HCT116 (cell line): ENCODE measurements at regions not wholly inside any gene's neighbourhood (a gene's known extent, or its start where the extent isn't known, plus 50 kb on each side); places are given as distances from the start of the nearest gene placed in this dataset.

Experiments used
- ATAC-seq: fragments of 200-7000 bp; cut with Tn5 transposase; 2 replicates; pipeline ENCODE4 v1.9.1; 2020; ENCODE audit warnings: mild to moderate bottlenecking, moderate library complexity
- BruUV-seq: library from RNA; stranded (reverse); fragments of 400-500 nt; replicated peaks from 2 replicates; lab custom pipeline; 2021; lab: Mats Ljungman, UMichigan
- CTCF ChIA-PET: fragments of 300-600 bp; sonication (Branson Sonifier 250); formaldehyde crosslinking; loops from one replicate; lab custom pipeline; 2021; ENCODE audit warnings: antibody characterized with exemption; lab: Charles Lee
- POLR2A ChIA-PET: fragments of 300-600, 350-600 bp; sonication (Branson Sonifier 250); formaldehyde crosslinking; loops from one replicate; lab custom pipeline; 2021; ENCODE audit warnings: antibody characterized with exemption; lab: Charles Lee
- RAD21 ChIA-PET, 2 experiments: fragments of 300-600 bp; sonication (Branson Sonifier 250); formaldehyde crosslinking; loops; one replicate each; lab custom pipeline; 2023; ENCODE audit warnings: low total read pairs in 2 of 2; ENCODE audit not compliant: uncharacterized antibody in 2 of 2, unreplicated experiment in 2 of 2, low non-redundant PET in 1 of 2; lab: Charles Lee
- DNase-seq: peaks from one replicate; pipeline ENCODE4 v3.0.0-alpha.2; 2010; ENCODE audit warnings: low read depth, low spot score
- H2AFZ ChIP-seq: fragments of 200-600 bp; shearing (Covaris generic), sonication (generic); 2 replicates; pipeline ENCODE4 v1.6.1; 2017; ENCODE audit warnings: low read depth, mixed run types, mixed read lengths, antibody characterized with exemption, low read length; ENCODE audit not compliant: poor library complexity, severe bottlenecking
- H3K27ac ChIP-seq: 2 replicates; pipeline ENCODE4 v1.5.1; 2012; ENCODE audit warnings: low read depth, low read length
- H3K27me3 ChIP-seq: fragments of 200-600 bp; sonication (generic); 2 replicates; pipeline ENCODE4 v1.6.1; 2016; ENCODE audit warnings: mixed run types, low read length, mixed read lengths; ENCODE audit not compliant: insufficient read depth
- H3K36me3 ChIP-seq, 2 experiments: fragments of 200-500 bp in 1 of 2; fragments of 200-600 bp in 1 of 2; sonication (Bioruptor generic) in 1 of 2; sonication (generic) in 1 of 2; 2 replicates each; pipeline versions ENCODE4 v1.5.1 to v1.6.1; 2014 to 2016; ENCODE audit warnings: low read length in 2 of 2, inconsistent platforms in 1 of 2, mixed read lengths in 1 of 2, mixed run types in 1 of 2; ENCODE audit not compliant: insufficient read depth in 2 of 2, control insufficient read depth in 1 of 2
- H3K4me1 ChIP-seq, 2 experiments: fragments of 200-600 bp in 1 of 2; sonication (generic) in 1 of 2; 2 replicates each; pipeline versions ENCODE4 v1.5.1 to v1.6.1; 2012 to 2017; ENCODE audit warnings: low read length in 2 of 2, inconsistent platforms in 1 of 2, mild to moderate bottlenecking in 1 of 2, mixed read lengths in 1 of 2, mixed run types in 1 of 2, moderate library complexity in 1 of 2; ENCODE audit not compliant: insufficient read depth in 2 of 2, control insufficient read depth in 1 of 2
- H3K4me2 ChIP-seq: fragments of 200-600 bp; sonication (generic); 2 replicates; pipeline ENCODE4 v1.6.1; 2017; ENCODE audit warnings: mixed run types, low read length, mixed read lengths
- H3K4me3 ChIP-seq, 2 experiments: fragments of 200-600 bp in 1 of 2; sonication (generic) in 1 of 2; replicated peaks in 1 of 2; 2 replicates each; pipeline ENCODE4 v1.5.1; 2011 to 2016; ENCODE audit warnings: low read length in 2 of 2, control low read depth in 1 of 2, low read depth in 1 of 2, mild to moderate bottlenecking in 1 of 2, mixed read lengths in 1 of 2, mixed run types in 1 of 2
- H3K79me2 ChIP-seq: fragments of 200-600 bp; sonication (generic); 2 replicates; pipeline ENCODE4 v1.6.1; 2017; ENCODE audit warnings: mild to moderate bottlenecking, mixed run types, low read length, moderate library complexity, mixed read lengths; ENCODE audit not compliant: insufficient read depth
- H3K9ac ChIP-seq: fragments of 200-600 bp; sonication (generic); 2 replicates; pipeline ENCODE4 v1.6.1; 2016; ENCODE audit warnings: low read length, mixed read lengths
- H3K9me2 ChIP-seq: fragments of 200-600 bp; sonication (generic), shearing (Covaris generic); 2 replicates; pipeline ENCODE4 v1.6.1; 2017; ENCODE audit warnings: mixed run types, mild to moderate bottlenecking, moderate library complexity; ENCODE audit not compliant: insufficient read depth
- H3K9me3 ChIP-seq, 2 experiments: fragments of 200-500 bp in 1 of 2; fragments of 200-600 bp in 1 of 2; sonication (Bioruptor generic) in 1 of 2; sonication (generic) in 1 of 2; 2 replicates each; pipeline ENCODE4 v1.6.1; 2014 to 2017; ENCODE audit warnings: low read length in 2 of 2, mixed read lengths in 2 of 2, inconsistent platforms in 1 of 2, low read depth in 1 of 2, mild to moderate bottlenecking in 1 of 2, mixed run types in 1 of 2, moderate library complexity in 1 of 2; ENCODE audit not compliant: control insufficient read depth in 1 of 2, insufficient read depth in 1 of 2
- H4K20me1 ChIP-seq: fragments of 200-600 bp; sonication (generic), shearing (Covaris generic); 2 replicates; pipeline ENCODE4 v1.6.1; 2017; ENCODE audit warnings: mixed run types, mild to moderate bottlenecking, moderate library complexity; ENCODE audit not compliant: insufficient read depth
- CBX3 ChIP-seq: IDR thresholded peaks from 2 replicates; pipeline ENCODE4 v1.6.1; 2012; ENCODE audit warnings: low read depth
- EZH2phosphoT487 ChIP-seq: fragments of 200-600 bp; IDR thresholded peaks from 2 replicates; pipeline ENCODE4 v1.6.1; 2018; ENCODE audit warnings: antibody characterized with exemption, borderline replicate concordance
- SRF ChIP-seq: IDR thresholded peaks from 2 replicates; pipeline ENCODE4 v1.6.1; 2012; ENCODE audit warnings: low read depth
- TCF7L2 ChIP-seq: IDR thresholded peaks from 2 replicates; pipeline ENCODE4 v1.7.0; 2011; ENCODE audit warnings: borderline replicate concordance, inconsistent platforms; ENCODE audit not compliant: insufficient read depth, insufficient read length; ENCODE audit errors: extremely low read depth
- YY1 ChIP-seq: IDR thresholded peaks from 2 replicates; pipeline ENCODE4 v1.6.1; 2011; ENCODE audit warnings: low read length, low read depth, moderate library complexity, mild to moderate bottlenecking; ENCODE audit not compliant: insufficient replicate concordance; ENCODE audit errors: extremely low read depth
- ZFX ChIP-seq: fragments of 450-650 bp; IDR thresholded peaks from 2 replicates; pipeline ENCODE4 v1.6.1; 2017
- intact Hi-C: fragments of 100-400 bp; cut with micrococcal nuclease; formaldehyde crosslinking; loops from 2 replicates; pipeline ENCODE4 v1.10.0; 2022
- TF ChIP-seq, protein P1 (sequence below): IDR thresholded peaks from 2 replicates; pipeline ENCODE4 v1.6.1; 2012
- TF ChIP-seq, protein P2 (sequence below): IDR thresholded peaks from 2 replicates; pipeline ENCODE4 v1.6.1; 2012
- TF ChIP-seq, protein P3 (sequence below): IDR thresholded peaks from 2 replicates; pipeline ENCODE4 v1.6.1; 2011; ENCODE audit warnings: mild to moderate bottlenecking, low read length, moderate library complexity; ENCODE audit not compliant: insufficient replicate concordance; ENCODE audit errors: extremely low read depth
- TF ChIP-seq, protein P4 (sequence below): IDR thresholded peaks from 2 replicates; pipeline ENCODE4 v1.6.1; 2012; ENCODE audit warnings: low read depth
- TF ChIP-seq, protein P5 (sequence below), 3 experiments: fragments of 200-600 bp in 1 of 3; sonication (generic) in 1 of 3; IDR thresholded peaks in 2 of 3; conservative IDR thresholded peaks in 1 of 3; 2 replicates each; pipeline ENCODE4 v1.5.1; 2012 to 2017; ENCODE audit warnings: low read depth in 2 of 3, low read length in 2 of 3, antibody characterized with exemption in 1 of 3, borderline replicate concordance in 1 of 3, control low read depth in 1 of 3, mild to moderate bottlenecking in 1 of 3, mixed read lengths in 1 of 3, mixed run types in 1 of 3, moderate library complexity in 1 of 3; ENCODE audit not compliant: insufficient read depth in 1 of 3

DNA sequence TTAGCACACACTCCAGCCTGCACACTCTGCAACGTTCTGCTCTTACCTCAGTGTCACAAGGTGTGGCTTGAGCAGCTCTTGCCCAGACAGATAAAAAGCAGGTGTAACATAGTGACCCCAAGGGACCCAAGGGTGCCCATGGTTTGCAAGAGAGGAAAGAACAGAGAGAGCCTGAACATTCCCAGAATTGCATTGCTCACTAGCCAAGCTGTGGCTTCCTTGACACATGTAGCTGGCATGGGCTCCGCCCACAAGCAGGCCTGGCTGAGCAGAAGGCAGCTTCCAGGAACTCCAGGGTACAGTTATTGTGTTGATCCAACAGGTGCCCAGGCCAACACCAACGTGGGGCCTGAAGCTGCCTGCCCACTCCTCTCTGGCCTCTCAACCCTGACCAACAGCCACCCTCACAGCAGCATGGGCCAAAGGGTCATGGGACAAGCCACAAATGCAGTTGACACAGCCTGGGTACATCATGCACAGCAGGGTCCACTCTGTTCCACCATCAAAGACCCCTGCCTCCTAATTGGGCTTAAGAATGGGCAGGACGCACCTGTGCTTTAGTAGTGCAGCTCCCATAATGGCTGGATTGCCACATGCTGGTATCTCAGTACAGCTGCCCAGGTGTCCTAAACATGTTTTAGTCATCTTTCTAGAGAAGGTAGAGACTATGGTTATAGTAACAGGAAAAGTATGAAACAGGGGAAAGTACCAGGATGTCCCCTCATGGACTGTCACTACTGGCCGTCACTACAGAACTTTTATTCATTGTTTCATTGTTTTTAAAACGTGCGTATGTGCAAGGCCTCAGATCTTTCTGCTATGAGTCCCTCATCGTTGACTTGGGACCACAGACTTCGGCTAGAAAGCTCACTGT is 73.7 kb upstream of the ACSL1 start:
- 0 out of 2 replicates have a peak, but pooled peaks cover 3% of the 10 kb centered on the region for H3K9me2 ChIP-seq
- TF ChIP-seq ZFX (no peak), YY1 (no peak), TCF7L2 (no peak), CBX3 (no peak), SRF (no peak), EZH2phosphoT487 (no peak)
- TF ChIP-seq, protein P1, sequence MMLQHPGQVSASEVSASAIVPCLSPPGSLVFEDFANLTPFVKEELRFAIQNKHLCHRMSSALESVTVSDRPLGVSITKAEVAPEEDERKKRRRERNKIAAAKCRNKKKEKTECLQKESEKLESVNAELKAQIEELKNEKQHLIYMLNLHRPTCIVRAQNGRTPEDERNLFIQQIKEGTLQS, result no peak
- TF ChIP-seq, protein P2, sequence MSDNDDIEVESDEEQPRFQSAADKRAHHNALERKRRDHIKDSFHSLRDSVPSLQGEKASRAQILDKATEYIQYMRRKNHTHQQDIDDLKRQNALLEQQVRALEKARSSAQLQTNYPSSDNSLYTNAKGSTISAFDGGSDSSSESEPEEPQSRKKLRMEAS, result no peak
- TF ChIP-seq, protein P3, sequence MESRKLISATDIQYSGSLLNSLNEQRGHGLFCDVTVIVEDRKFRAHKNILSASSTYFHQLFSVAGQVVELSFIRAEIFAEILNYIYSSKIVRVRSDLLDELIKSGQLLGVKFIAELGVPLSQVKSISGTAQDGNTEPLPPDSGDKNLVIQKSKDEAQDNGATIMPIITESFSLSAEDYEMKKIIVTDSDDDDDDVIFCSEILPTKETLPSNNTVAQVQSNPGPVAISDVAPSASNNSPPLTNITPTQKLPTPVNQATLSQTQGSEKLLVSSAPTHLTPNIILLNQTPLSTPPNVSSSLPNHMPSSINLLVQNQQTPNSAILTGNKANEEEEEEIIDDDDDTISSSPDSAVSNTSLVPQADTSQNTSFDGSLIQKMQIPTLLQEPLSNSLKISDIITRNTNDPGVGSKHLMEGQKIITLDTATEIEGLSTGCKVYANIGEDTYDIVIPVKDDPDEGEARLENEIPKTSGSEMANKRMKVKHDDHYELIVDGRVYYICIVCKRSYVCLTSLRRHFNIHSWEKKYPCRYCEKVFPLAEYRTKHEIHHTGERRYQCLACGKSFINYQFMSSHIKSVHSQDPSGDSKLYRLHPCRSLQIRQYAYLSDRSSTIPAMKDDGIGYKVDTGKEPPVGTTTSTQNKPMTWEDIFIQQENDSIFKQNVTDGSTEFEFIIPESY, result no peak
- TF ChIP-seq, protein P4, sequence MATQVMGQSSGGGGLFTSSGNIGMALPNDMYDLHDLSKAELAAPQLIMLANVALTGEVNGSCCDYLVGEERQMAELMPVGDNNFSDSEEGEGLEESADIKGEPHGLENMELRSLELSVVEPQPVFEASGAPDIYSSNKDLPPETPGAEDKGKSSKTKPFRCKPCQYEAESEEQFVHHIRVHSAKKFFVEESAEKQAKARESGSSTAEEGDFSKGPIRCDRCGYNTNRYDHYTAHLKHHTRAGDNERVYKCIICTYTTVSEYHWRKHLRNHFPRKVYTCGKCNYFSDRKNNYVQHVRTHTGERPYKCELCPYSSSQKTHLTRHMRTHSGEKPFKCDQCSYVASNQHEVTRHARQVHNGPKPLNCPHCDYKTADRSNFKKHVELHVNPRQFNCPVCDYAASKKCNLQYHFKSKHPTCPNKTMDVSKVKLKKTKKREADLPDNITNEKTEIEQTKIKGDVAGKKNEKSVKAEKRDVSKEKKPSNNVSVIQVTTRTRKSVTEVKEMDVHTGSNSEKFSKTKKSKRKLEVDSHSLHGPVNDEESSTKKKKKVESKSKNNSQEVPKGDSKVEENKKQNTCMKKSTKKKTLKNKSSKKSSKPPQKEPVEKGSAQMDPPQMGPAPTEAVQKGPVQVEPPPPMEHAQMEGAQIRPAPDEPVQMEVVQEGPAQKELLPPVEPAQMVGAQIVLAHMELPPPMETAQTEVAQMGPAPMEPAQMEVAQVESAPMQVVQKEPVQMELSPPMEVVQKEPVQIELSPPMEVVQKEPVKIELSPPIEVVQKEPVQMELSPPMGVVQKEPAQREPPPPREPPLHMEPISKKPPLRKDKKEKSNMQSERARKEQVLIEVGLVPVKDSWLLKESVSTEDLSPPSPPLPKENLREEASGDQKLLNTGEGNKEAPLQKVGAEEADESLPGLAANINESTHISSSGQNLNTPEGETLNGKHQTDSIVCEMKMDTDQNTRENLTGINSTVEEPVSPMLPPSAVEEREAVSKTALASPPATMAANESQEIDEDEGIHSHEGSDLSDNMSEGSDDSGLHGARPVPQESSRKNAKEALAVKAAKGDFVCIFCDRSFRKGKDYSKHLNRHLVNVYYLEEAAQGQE, result no peak
- TF ChIP-seq, protein P5, sequence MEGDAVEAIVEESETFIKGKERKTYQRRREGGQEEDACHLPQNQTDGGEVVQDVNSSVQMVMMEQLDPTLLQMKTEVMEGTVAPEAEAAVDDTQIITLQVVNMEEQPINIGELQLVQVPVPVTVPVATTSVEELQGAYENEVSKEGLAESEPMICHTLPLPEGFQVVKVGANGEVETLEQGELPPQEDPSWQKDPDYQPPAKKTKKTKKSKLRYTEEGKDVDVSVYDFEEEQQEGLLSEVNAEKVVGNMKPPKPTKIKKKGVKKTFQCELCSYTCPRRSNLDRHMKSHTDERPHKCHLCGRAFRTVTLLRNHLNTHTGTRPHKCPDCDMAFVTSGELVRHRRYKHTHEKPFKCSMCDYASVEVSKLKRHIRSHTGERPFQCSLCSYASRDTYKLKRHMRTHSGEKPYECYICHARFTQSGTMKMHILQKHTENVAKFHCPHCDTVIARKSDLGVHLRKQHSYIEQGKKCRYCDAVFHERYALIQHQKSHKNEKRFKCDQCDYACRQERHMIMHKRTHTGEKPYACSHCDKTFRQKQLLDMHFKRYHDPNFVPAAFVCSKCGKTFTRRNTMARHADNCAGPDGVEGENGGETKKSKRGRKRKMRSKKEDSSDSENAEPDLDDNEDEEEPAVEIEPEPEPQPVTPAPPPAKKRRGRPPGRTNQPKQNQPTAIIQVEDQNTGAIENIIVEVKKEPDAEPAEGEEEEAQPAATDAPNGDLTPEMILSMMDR (IDR thresholded peaks at IDR 0.05 in 2 of 3, conservative IDR thresholded peaks at IDR 0.05 in 1 of 3; ENCODE audit: borderline replicate concordance in 1 of 3, insufficient read depth in 1 of 3, low read depth in 2 of 3, low read length in 2 of 3), result no peak
- BruUV-seq, result no TSS peak
- POLR2A ChIA-PET, result no interaction called here
- no peaks in the 10 kb centered on the region for H4K20me1 ChIP-seq
- intact Hi-C loops, result no loop called here
- no peak overlapping the region for H3K27ac ChIP-seq
- H3K36me3 ChIP-seq, result no peaks in the 10 kb centered on the region
- DNase-seq (no peak), ATAC-seq (peak; percentile 64)
- no peak overlapping the region for H2AFZ ChIP-seq
- H3K4me3 ChIP-seq, result no peak overlapping the region
- no peaks in the 10 kb centered on the region for H3K4me1 ChIP-seq
- H3K27me3 ChIP-seq, result no peaks in the 10 kb centered on the region
- CTCF ChIA-PET, result no interaction called here
- H3K4me2 ChIP-seq, result no peak overlapping the region
- no peaks in the 10 kb centered on the region for H3K79me2 ChIP-seq
- H3K9me3 ChIP-seq, result no peaks in the 10 kb centered on the region
- H3K9ac ChIP-seq, result no peak overlapping the region
- RAD21 ChIA-PET, result no interaction called here
